Kasumi-1 (cell line): ENCODE measurements at regions not wholly inside any gene's neighbourhood (a gene's known extent, or its start where the extent isn't known, plus 50 kb on each side); places are given as distances from the start of the nearest gene placed in this dataset.
"Not testable (repeated sequence)": the region's sequence is repeated elsewhere in the genome, so short reads cannot be mapped to it uniquely, and the experiment has no call there.

Experiments
- DNase-seq, 2 experiments: peaks; one replicate each; lab custom pipeline; 2025; lab: John Stamatoyannopoulos, UW

GRCh38 chr18:71075147-71075546 lies 786.3 kb downstream of the SOCS6 start:
- DNase-seq, result no peak

GRCh38 chr18:71068338-71068737 lies 779.5 kb downstream of the SOCS6 start:
- no peak for DNase-seq

GRCh38 chr18:71049893-71050292 lies 761.0 kb downstream of the SOCS6 start:
- no peak for DNase-seq

- no peak for DNase-seq
Measured at GRCh38 chr18:71047882-71048281, 759.0 kb downstream of the SOCS6 start.

GRCh38 chr18:71045331-71046065 lies 756.7 kb downstream of the SOCS6 start:
- no peak for DNase-seq

- DNase-seq, result no peak
Measured at GRCh38 chr18:71040161-71040560, 751.3 kb downstream of the SOCS6 start.

- no peak for DNase-seq
Measured at GRCh38 chr18:71038196-71038595, 749.4 kb downstream of the SOCS6 start.

- no peak for DNase-seq
Measured at GRCh38 chr18:71036783-71037182, 747.9 kb downstream of the SOCS6 start.

GRCh38 chr18:71031296-71032191 lies 742.7 kb downstream of the SOCS6 start:
- DNase-seq, result not testable (repeated sequence)

GRCh38 chr18:71030085-71030484 lies 741.2 kb downstream of the SOCS6 start:
- not testable (repeated sequence) for DNase-seq

- DNase-seq, result no peak
Measured at GRCh38 chr18:71028285-71028762, 739.5 kb downstream of the SOCS6 start.

- DNase-seq, result no peak
Measured at GRCh38 chr18:71027531-71027930, 738.7 kb downstream of the SOCS6 start.

GRCh38 chr18:71025505-71026225 lies 736.8 kb downstream of the SOCS6 start:
- no peak for DNase-seq

GRCh38 chr18:71022389-71022788 lies 733.5 kb downstream of the SOCS6 start:
- no peak for DNase-seq

- DNase-seq, result no peak
Measured at GRCh38 chr18:71021030-71021362, 732.2 kb downstream of the SOCS6 start.

- no peak for DNase-seq
Measured at GRCh38 chr18:71020342-71021029, 731.6 kb downstream of the SOCS6 start.

- no peak for DNase-seq
Measured at GRCh38 chr18:71018816-71019215, 730.0 kb downstream of the SOCS6 start.

GRCh38 chr18:71012789-71013188 lies 723.9 kb downstream of the SOCS6 start:
- no peak for DNase-seq

GRCh38 chr18:71011389-71011788 lies 722.5 kb downstream of the SOCS6 start:
- DNase-seq, result no peak

GRCh38 chr18:71008257-71008656 lies 719.4 kb downstream of the SOCS6 start:
- no peak for DNase-seq

- no peak for DNase-seq
Measured at GRCh38 chr18:71001597-71001996, 712.8 kb downstream of the SOCS6 start.

- peak in 1 of 2 experiments; percentile 1 for DNase-seq
Measured at GRCh38 chr18:70998490-70998889, 709.6 kb downstream of the SOCS6 start.
